Uterus (tissue), 2 donors: ENCODE measurements at regions not wholly inside any gene's neighbourhood (a gene's known extent, or its start where the extent isn't known, plus 50 kb on each side); places are given as distances from the start of the nearest gene placed in this dataset.

Experiments
- CTCF ChIP-seq, 4 experiments: fragments of 200-600 bp in 2 of 4; fragments of 450-650 bp in 2 of 4; sonication (generic) in 2 of 4; IDR thresholded peaks; one replicate each; pipeline ENCODE4 v1.5.1; 2016 to 2019; ENCODE audit warnings: antibody characterized with exemption in 4 of 4, mild to moderate bottlenecking in 2 of 4, moderate library complexity in 1 of 4
- POLR2A ChIP-seq, 2 donors: fragments of 450-650 bp; IDR thresholded peaks; one replicate each; pipeline ENCODE4 v1.6.1; 2016; ENCODE audit warnings: antibody characterized with exemption in 2 of 2, mild to moderate bottlenecking in 1 of 2, moderate library complexity in 1 of 2

GRCh38 chr10:36388166-36388565, 737.2 kb upstream of the ANKRD30A start:
- TF ChIP-seq CTCF (IDR thresholded peaks at IDR 0.05) (no peak), POLR2A (IDR thresholded peaks at IDR 0.05) (no peak)
